WTC11 (cell line): ENCODE measurements at regions not wholly inside any gene's neighbourhood (a gene's known extent, or its start where the extent isn't known, plus 50 kb on each side); places are given as distances from the start of the nearest gene placed in this dataset.

Experiments
- ATAC-seq: fragments of 200-7000 bp; cut with Tn5 transposase; 2 replicates; pipeline ENCODE4 v1.10.0; 2021; ENCODE audit warnings: mild to moderate bottlenecking, moderate library complexity
- CTCF ChIA-PET: fragments of 300-600 bp; sonication (Branson Sonifier 250); formaldehyde crosslinking; loops from one replicate; lab custom pipeline; 2021; ENCODE audit warnings: antibody characterized with exemption; lab: Charles Lee
- POLR2A ChIA-PET: fragments of 350-600 bp; sonication (Branson Sonifier 250); formaldehyde crosslinking; loops from one replicate; lab custom pipeline; 2021; ENCODE audit warnings: antibody characterized with exemption; lab: Charles Lee
- DNase-seq: peaks from one replicate; pipeline ENCODE4 v3.0.0; 2021; ENCODE audit warnings: low spot score
- H3K27ac Mint-ChIP-seq: 2 replicates; pipeline ENCODE4 v1.8.0; 2021; ENCODE audit warnings: mixed read lengths
- H3K27me3 Mint-ChIP-seq: 2 replicates; pipeline ENCODE4 v1.8.0; 2021; ENCODE audit warnings: low read depth, mild to moderate bottlenecking, moderate library complexity, mixed read lengths
- H3K36me3 Mint-ChIP-seq: 2 replicates; pipeline ENCODE4 v1.8.0; 2021; ENCODE audit warnings: mixed read lengths
- H3K4me1 Mint-ChIP-seq: 2 replicates; pipeline ENCODE4 v1.8.0; 2022; ENCODE audit warnings: mixed read lengths
- H3K4me3 Mint-ChIP-seq: 2 replicates; pipeline ENCODE4 v1.8.0; 2021; ENCODE audit warnings: mild to moderate bottlenecking, moderate library complexity, mixed read lengths
- H3K9me3 Mint-ChIP-seq: 2 replicates; pipeline ENCODE4 v1.8.0; 2021; ENCODE audit warnings: mixed read lengths
- ATF3 ChIP-seq: sonication (generic); formaldehyde crosslinking; conservative IDR thresholded peaks from 2 replicates; pipeline ENCODE4 v1.8.1; 2022; ENCODE audit warnings: mild to moderate bottlenecking, missing genetic modification reagents
- CTCF ChIP-seq: fragments of 200-600 bp; IDR thresholded peaks from 2 replicates; pipeline ENCODE4 v1.8.0; 2022; ENCODE audit warnings: antibody characterized with exemption
- ELF4 ChIP-seq: sonication (generic); formaldehyde crosslinking; IDR thresholded peaks from 2 replicates; pipeline ENCODE4 v1.8.1; 2022; ENCODE audit warnings: low read depth, mild to moderate bottlenecking, moderate library complexity, missing genetic modification reagents
- FOXK1 ChIP-seq: sonication (generic); formaldehyde crosslinking; IDR thresholded peaks from 2 replicates; pipeline ENCODE4 v1.8.0; 2022; ENCODE audit warnings: mild to moderate bottlenecking, moderate library complexity, missing genetic modification reagents
- FOXP4 ChIP-seq: sonication (generic); formaldehyde crosslinking; IDR thresholded peaks from 2 replicates; pipeline ENCODE4 v1.8.0; 2022; ENCODE audit warnings: mild to moderate bottlenecking, missing genetic modification reagents
- GTF2I ChIP-seq: fragments of 250-450 bp; sonication (Bioruptor Pico); conservative IDR thresholded peaks from 2 replicates; pipeline ENCODE4 v1.4.0; 2021; ENCODE audit warnings: mild to moderate bottlenecking
- NFATC4 ChIP-seq: fragments of 250-450 bp; sonication (Bioruptor Pico); IDR thresholded peaks from 2 replicates; pipeline ENCODE4 v1.9.0; 2021; ENCODE audit warnings: mild to moderate bottlenecking
- RELA ChIP-seq: sonication (generic); formaldehyde crosslinking; IDR thresholded peaks from 2 replicates; pipeline ENCODE4 v1.8.1; 2022; ENCODE audit warnings: missing genetic modification reagents, mild to moderate bottlenecking, borderline replicate concordance
- SMAD3 ChIP-seq: sonication (generic); formaldehyde crosslinking; IDR thresholded peaks from 2 replicates; pipeline ENCODE4 v1.8.0; 2022; ENCODE audit warnings: missing genetic modification reagents, mild to moderate bottlenecking, borderline replicate concordance
- SP1 ChIP-seq: sonication (generic); formaldehyde crosslinking; conservative IDR thresholded peaks from 2 replicates; pipeline ENCODE4 v1.8.1; 2022; ENCODE audit warnings: missing genetic modification reagents
- TCF7 ChIP-seq: sonication (generic); formaldehyde crosslinking; IDR thresholded peaks from 2 replicates; pipeline ENCODE4 v1.8.0; 2022; ENCODE audit warnings: mild to moderate bottlenecking, low read depth, missing genetic modification reagents, moderate library complexity
- TEAD1 ChIP-seq: sonication (generic); formaldehyde crosslinking; IDR thresholded peaks from 2 replicates; pipeline ENCODE4 v1.8.0; 2022; ENCODE audit warnings: mild to moderate bottlenecking, missing genetic modification reagents
- TP53 ChIP-seq: sonication (generic); formaldehyde crosslinking; IDR thresholded peaks from 2 replicates; pipeline ENCODE4 v1.8.1; 2023; ENCODE audit warnings: mild to moderate bottlenecking, missing genetic modification reagents
- ZNF219 ChIP-seq: sonication (generic); formaldehyde crosslinking; IDR thresholded peaks from 2 replicates; pipeline ENCODE4 v1.8.0; 2023; ENCODE audit warnings: missing genetic modification reagents, mild to moderate bottlenecking, borderline replicate concordance
- ZNF263 ChIP-seq: sonication (generic); formaldehyde crosslinking; IDR thresholded peaks from 2 replicates; pipeline ENCODE4 v1.8.1; 2022; ENCODE audit warnings: low read depth, mild to moderate bottlenecking, moderate library complexity, missing genetic modification reagents
- ZNF396 ChIP-seq: fragments of 250-450 bp; sonication (Bioruptor Pico); IDR thresholded peaks from 2 replicates; pipeline ENCODE4 v1.8.0; 2021; ENCODE audit warnings: mild to moderate bottlenecking, moderate library complexity, borderline replicate concordance
- ZNF423 ChIP-seq: fragments of 250-450 bp; sonication (Bioruptor Pico); IDR thresholded peaks from 2 replicates; pipeline ENCODE4 v2.1.2; 2022; ENCODE audit warnings: mild to moderate bottlenecking, moderate library complexity
- TF ChIP-seq, protein P1 (sequence below): sonication (generic); formaldehyde crosslinking; IDR thresholded peaks from 2 replicates; pipeline ENCODE4 v1.8.0; 2023; ENCODE audit warnings: mild to moderate bottlenecking, missing genetic modification reagents
- TF ChIP-seq, protein P2 (sequence below): sonication (generic); formaldehyde crosslinking; conservative IDR thresholded peaks from 2 replicates; pipeline ENCODE4 v1.8.1; 2023; ENCODE audit warnings: mild to moderate bottlenecking, low read depth, missing genetic modification reagents, moderate library complexity
- TF ChIP-seq, protein P3 (sequence below): fragments of 250-450 bp; sonication (Bioruptor Pico); IDR thresholded peaks from 2 replicates; pipeline ENCODE4 v2.1.2; 2022; ENCODE audit warnings: mild to moderate bottlenecking, moderate library complexity
- TF ChIP-seq, protein P4 (sequence below): sonication (generic); formaldehyde crosslinking; IDR thresholded peaks from 2 replicates; pipeline ENCODE4 v1.8.1; 2023; ENCODE audit warnings: mild to moderate bottlenecking, moderate library complexity, missing genetic modification reagents

GRCh38 chr5:91244380-91245073 lies 138.6 kb downstream of the ARRDC3 start (continued):
- TF ChIP-seq FOXP4 (CRISPR knock-in tag) (no peak), ELF4 (CRISPR knock-in tag) (no peak), TP53 (no peak)

GRCh38 chr5:91243852-91244251 lies 139.3 kb downstream of the ARRDC3 start:
- H3K4me3 Mint-ChIP-seq, result no peak overlapping the region
- POLR2A ChIA-PET, result interaction anchor here (1.6 kb wide), 1 partner anchor 136 kb away, joined by 10 read pairs; no protein-coding TSS in a partner anchor

More at GRCh38 chr5:91243852-91244251, 139.3 kb downstream of the ARRDC3 start:
- Mint-ChIP-seq H3K27ac (no peak overlapping the region), H3K36me3 (peaks cover 5% of the 10 kb centered on the region), H3K4me1 (no peaks in the 10 kb centered on the region), H3K9me3 (peaks cover 11% of the 10 kb centered on the region), H3K27me3 (no peaks in the 10 kb centered on the region)
- no peak for ATAC-seq
- no peak for DNase-seq
- TF ChIP-seq SP1 (CRISPR knock-in tag) (no peak), SMAD3 (no peak), NFATC4 (CRISPR knock-in tag) (no peak), TEAD1 (CRISPR knock-in tag) (no peak), FOXK1 (no peak), RELA (CRISPR knock-in tag) (no peak), GTF2I (CRISPR knock-in tag) (no peak), ATF3 (CRISPR knock-in tag) (no peak), ZNF263 (CRISPR knock-in tag) (no peak), ZNF219 (CRISPR knock-in tag) (no peak), TCF7 (CRISPR knock-in tag) (no peak), ZNF423 (no peak), CTCF (no peak), ZNF396 (CRISPR knock-in tag) (no peak)
- TF ChIP-seq, protein P1, sequence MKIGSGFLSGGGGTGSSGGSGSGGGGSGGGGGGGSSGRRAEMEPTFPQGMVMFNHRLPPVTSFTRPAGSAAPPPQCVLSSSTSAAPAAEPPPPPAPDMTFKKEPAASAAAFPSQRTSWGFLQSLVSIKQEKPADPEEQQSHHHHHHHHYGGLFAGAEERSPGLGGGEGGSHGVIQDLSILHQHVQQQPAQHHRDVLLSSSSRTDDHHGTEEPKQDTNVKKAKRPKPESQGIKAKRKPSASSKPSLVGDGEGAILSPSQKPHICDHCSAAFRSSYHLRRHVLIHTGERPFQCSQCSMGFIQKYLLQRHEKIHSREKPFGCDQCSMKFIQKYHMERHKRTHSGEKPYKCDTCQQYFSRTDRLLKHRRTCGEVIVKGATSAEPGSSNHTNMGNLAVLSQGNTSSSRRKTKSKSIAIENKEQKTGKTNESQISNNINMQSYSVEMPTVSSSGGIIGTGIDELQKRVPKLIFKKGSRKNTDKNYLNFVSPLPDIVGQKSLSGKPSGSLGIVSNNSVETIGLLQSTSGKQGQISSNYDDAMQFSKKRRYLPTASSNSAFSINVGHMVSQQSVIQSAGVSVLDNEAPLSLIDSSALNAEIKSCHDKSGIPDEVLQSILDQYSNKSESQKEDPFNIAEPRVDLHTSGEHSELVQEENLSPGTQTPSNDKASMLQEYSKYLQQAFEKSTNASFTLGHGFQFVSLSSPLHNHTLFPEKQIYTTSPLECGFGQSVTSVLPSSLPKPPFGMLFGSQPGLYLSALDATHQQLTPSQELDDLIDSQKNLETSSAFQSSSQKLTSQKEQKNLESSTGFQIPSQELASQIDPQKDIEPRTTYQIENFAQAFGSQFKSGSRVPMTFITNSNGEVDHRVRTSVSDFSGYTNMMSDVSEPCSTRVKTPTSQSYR (CRISPR knock-in tag), result no peak
- TF ChIP-seq, protein P2, sequence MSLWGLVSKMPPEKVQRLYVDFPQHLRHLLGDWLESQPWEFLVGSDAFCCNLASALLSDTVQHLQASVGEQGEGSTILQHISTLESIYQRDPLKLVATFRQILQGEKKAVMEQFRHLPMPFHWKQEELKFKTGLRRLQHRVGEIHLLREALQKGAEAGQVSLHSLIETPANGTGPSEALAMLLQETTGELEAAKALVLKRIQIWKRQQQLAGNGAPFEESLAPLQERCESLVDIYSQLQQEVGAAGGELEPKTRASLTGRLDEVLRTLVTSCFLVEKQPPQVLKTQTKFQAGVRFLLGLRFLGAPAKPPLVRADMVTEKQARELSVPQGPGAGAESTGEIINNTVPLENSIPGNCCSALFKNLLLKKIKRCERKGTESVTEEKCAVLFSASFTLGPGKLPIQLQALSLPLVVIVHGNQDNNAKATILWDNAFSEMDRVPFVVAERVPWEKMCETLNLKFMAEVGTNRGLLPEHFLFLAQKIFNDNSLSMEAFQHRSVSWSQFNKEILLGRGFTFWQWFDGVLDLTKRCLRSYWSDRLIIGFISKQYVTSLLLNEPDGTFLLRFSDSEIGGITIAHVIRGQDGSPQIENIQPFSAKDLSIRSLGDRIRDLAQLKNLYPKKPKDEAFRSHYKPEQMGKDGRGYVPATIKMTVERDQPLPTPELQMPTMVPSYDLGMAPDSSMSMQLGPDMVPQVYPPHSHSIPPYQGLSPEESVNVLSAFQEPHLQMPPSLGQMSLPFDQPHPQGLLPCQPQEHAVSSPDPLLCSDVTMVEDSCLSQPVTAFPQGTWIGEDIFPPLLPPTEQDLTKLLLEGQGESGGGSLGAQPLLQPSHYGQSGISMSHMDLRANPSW (CRISPR knock-in tag), result no peak
- TF ChIP-seq, protein P3, sequence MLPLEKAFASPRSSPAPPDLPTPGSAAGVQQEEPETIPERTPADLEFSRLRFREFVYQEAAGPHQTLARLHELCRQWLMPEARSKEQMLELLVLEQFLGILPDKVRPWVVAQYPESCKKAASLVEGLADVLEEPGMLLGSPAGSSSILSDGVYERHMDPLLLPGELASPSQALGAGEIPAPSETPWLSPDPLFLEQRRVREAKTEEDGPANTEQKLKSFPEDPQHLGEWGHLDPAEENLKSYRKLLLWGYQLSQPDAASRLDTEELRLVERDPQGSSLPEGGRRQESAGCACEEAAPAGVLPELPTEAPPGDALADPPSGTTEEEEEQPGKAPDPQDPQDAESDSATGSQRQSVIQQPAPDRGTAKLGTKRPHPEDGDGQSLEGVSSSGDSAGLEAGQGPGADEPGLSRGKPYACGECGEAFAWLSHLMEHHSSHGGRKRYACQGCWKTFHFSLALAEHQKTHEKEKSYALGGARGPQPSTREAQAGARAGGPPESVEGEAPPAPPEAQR, result no peak
- TF ChIP-seq, protein P4, sequence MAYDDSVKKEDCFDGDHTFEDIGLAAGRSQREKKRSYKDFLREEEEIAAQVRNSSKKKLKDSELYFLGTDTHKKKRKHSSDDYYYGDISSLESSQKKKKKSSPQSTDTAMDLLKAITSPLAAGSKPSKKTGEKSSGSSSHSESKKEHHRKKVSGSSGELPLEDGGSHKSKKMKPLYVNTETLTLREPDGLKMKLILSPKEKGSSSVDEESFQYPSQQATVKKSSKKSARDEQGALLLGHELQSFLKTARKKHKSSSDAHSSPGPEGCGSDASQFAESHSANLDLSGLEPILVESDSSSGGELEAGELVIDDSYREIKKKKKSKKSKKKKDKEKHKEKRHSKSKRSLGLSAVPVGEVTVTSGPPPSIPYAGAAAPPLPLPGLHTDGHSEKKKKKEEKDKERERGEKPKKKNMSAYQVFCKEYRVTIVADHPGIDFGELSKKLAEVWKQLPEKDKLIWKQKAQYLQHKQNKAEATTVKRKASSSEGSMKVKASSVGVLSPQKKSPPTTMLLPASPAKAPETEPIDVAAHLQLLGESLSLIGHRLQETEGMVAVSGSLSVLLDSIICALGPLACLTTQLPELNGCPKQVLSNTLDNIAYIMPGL (CRISPR knock-in tag), result no peak
- CTCF ChIA-PET, result interaction anchor here (1.9 to 4.8 kb wide), 2 partner anchors 24 to 142 kb away, joined by 7 to 27 read pairs; no protein-coding TSS in a partner anchor
